Ovary (tissue), 7 donors: ENCODE measurements at regions not wholly inside any gene's neighbourhood (a gene's known extent, or its start where the extent isn't known, plus 50 kb on each side); places are given as distances from the start of the nearest gene placed in this dataset.

Experiments used
- DNase-seq, 5 donors: peaks; one replicate each; pipeline ENCODE4 v3.0.0-alpha.2; 2019 to 2020
- H3K27ac ChIP-seq, 2 donors: fragments of 200-600 bp; one replicate each; pipeline versions ENCODE4 v1.5.1 to v1.8.0; 2019 to 2022
- H3K27me3 ChIP-seq: fragments of 200-600 bp; one replicate; pipeline ENCODE4 v1.8.0; 2022
- H3K36me3 ChIP-seq: fragments of 200-600 bp; sonication (generic); one replicate; pipeline ENCODE4 v1.5.1; 2019
- H3K4me1 ChIP-seq: one replicate; pipeline ENCODE4 v1.8.1; 2013; ENCODE audit warnings: mild to moderate bottlenecking, moderate library complexity; ENCODE audit not compliant: insufficient read depth
- H3K4me3 ChIP-seq: fragments of 200-600 bp; sonication (generic); one replicate; pipeline ENCODE4 v1.5.1; 2017
- H3K9me3 ChIP-seq, 2 donors: fragments of 200-600 bp in 1 of 2; sonication (generic) in 1 of 2; one replicate each; pipeline versions ENCODE4 v1.5.1 to v1.8.1; 2013 to 2019; ENCODE audit warnings: mild to moderate bottlenecking in 1 of 2, moderate library complexity in 1 of 2
- CTCF ChIP-seq, 3 donors: fragments of 450-650 bp in 2 of 3; fragments of 200-600 bp in 1 of 3; IDR thresholded peaks; one replicate each; pipeline versions ENCODE4 v1.5.1 to v1.8.0; 2016 to 2022; ENCODE audit warnings: antibody characterized with exemption in 3 of 3, mild to moderate bottlenecking in 1 of 3
- EP300 ChIP-seq: sonication (generic); formaldehyde crosslinking; IDR thresholded peaks from one replicate; pipeline ENCODE4 v1.6.1; 2017; ENCODE audit warnings: antibody characterized with exemption
- POLR2A ChIP-seq: fragments of 450-650 bp; IDR thresholded peaks from one replicate; pipeline ENCODE4 v1.6.1; 2017; ENCODE audit warnings: antibody characterized with exemption, mild to moderate bottlenecking, moderate library complexity
- WGBS, 3 donors: extraction: QIAGEN DNeasy Blood & Tissue Kit in 1 of 3; methylation state at CpG; one replicate each; pipeline versions ENCODE4 v1.1.5 to v1.1.7; 2013 to 2017; 5-methylcytosine and 5-hydroxymethylcytosine counted together
- intact Hi-C, 4 donors: fragments of 100-400 bp; cut with DNase I; formaldehyde crosslinking; loops; one replicate each; pipeline versions ENCODE4 v1.11.0 to v1.15.1; 2022 to 2023
- donor health status: DM: no; HTN: no; CAD: no; lungs with moderate emphysema.
- donor health status: DM: no; HTN: no; CAD: no.
- donor health status: Bipolar disorder and iron deficiency.
- donor health status: DM: no; HTN: no; CAD: no.
- donor health status: DM: yes; HTN: yes; CAD: no.

GRCh38 chr16:80418517-80419355 is 122.1 kb upstream of the DYNLRB2 start:
- H3K36me3 ChIP-seq, result no peaks in the 10 kb centered on the region
- intact Hi-C loops, result no loop called here

GRCh38 chr16:80417706-80418271 is 123.0 kb upstream of the DYNLRB2 start:
- no peak overlapping the region for H3K27ac ChIP-seq
- no peaks in the 10 kb centered on the region for H3K36me3 ChIP-seq
- no peak for TF ChIP-seq EP300
- TF ChIP-seq CTCF (IDR thresholded peaks at IDR 0.05), result no peak
- TF ChIP-seq POLR2A, result no peak
- H3K27me3 ChIP-seq, result no peaks in the 10 kb centered on the region
- intact Hi-C loops, result no loop called here
- H3K9me3 ChIP-seq, result no peaks in the 10 kb centered on the region
- WGBS, 3 donors, result 78 to 89% (median 78%) methylated on average over 4 of the region's 4 CpGs
- no peaks in the 10 kb centered on the region for H3K4me1 ChIP-seq
- H3K4me3 ChIP-seq, result no peak overlapping the region
- DNase-seq, result no peak

More at GRCh38 chr16:80418517-80419355, 122.1 kb upstream of the DYNLRB2 start:
- H3K27ac ChIP-seq, result no peak overlapping the region
- WGBS, 3 donors, result 73 to 82% (median 75%) methylated on average over 8 of the region's 8 CpGs
- H3K27me3 ChIP-seq, result no peaks in the 10 kb centered on the region
- no peaks in the 10 kb centered on the region for H3K4me1 ChIP-seq
- no peaks in the 10 kb centered on the region for H3K9me3 ChIP-seq
- H3K4me3 ChIP-seq, result no peak overlapping the region
- TF ChIP-seq EP300 (no peak), CTCF (IDR thresholded peaks at IDR 0.05) (no peak), POLR2A (no peak)
- DNase-seq, result no peak

GRCh38 chr16:80408014-80408413 is 132.8 kb upstream of the DYNLRB2 start:
- no peaks in the 10 kb centered on the region for H3K4me1 ChIP-seq
- TF ChIP-seq CTCF (IDR thresholded peaks at IDR 0.05) (no peak), EP300 (no peak), POLR2A (no peak)
- H3K4me3 ChIP-seq, result no peak overlapping the region
- H3K27ac ChIP-seq, result no peak overlapping the region
- 94 to 95% (median 95%) methylated on average over 1 of the region's 1 CpG for WGBS, 3 donors
- intact Hi-C loops, result no loop called here
- no peak for DNase-seq
- no peaks in the 10 kb centered on the region for H3K9me3 ChIP-seq
- no peaks in the 10 kb centered on the region for H3K27me3 ChIP-seq
- H3K36me3 ChIP-seq, result no peaks in the 10 kb centered on the region

- H3K36me3 ChIP-seq, result no peaks in the 10 kb centered on the region
- TF ChIP-seq EP300 (no peak), POLR2A (no peak), CTCF (IDR thresholded peaks at IDR 0.05) (no peak)
- no peaks in the 10 kb centered on the region for H3K27me3 ChIP-seq
- intact Hi-C loops, result no loop called here
- WGBS, 3 donors, result 92 to 97% (median 96%) methylated on average over 3 of the region's 3 CpGs
- no peaks in the 10 kb centered on the region for H3K4me1 ChIP-seq
- no peak overlapping the region for H3K27ac ChIP-seq
- DNase-seq, result no peak
- H3K4me3 ChIP-seq, result no peak overlapping the region
- H3K9me3 ChIP-seq, result no peaks in the 10 kb centered on the region
Measured at GRCh38 chr16:80407265-80407987, 133.4 kb upstream of the DYNLRB2 start.
